Activated CD4-positive, alpha-beta T cell treated with anti-CD3 and anti-CD28 coated beads for 36 hours (primary cell): ENCODE measurements at regions not wholly inside any gene's neighbourhood (a gene's known extent, or its start where the extent isn't known, plus 50 kb on each side); places are given as distances from the start of the nearest gene placed in this dataset.

ENCODE experiments used
- ATAC-seq: fragments of 200-7000 bp; cut with Tn5 transposase; one replicate; pipeline ENCODE4 v1.10.0; 2021; ENCODE audit warnings: mild to moderate bottlenecking, moderate library complexity
- CTCF ChIA-PET: fragments of 350-600 bp; sonication (Branson Sonifier 250); formaldehyde crosslinking; loops from one replicate; lab custom pipeline; 2021; ENCODE audit warnings: antibody characterized with exemption; lab: Charles Lee
- POLR2A ChIA-PET: fragments of 350-600 bp; sonication (Branson Sonifier 250); formaldehyde crosslinking; loops from one replicate; lab custom pipeline; 2021; ENCODE audit warnings: antibody characterized with exemption, inconsistent platforms; lab: Charles Lee
- DNase-seq: peaks from one replicate; pipeline ENCODE4 v3.0.0-alpha.2; 2020
- H3K27ac Mint-ChIP-seq: one replicate; pipeline ENCODE4 v1.8.0; 2021; ENCODE audit warnings: mixed read lengths
- H3K27me3 Mint-ChIP-seq: one replicate; pipeline ENCODE4 v1.8.0; 2021; ENCODE audit warnings: mixed read lengths
- H3K36me3 Mint-ChIP-seq: one replicate; pipeline ENCODE4 v1.8.0; 2021; ENCODE audit warnings: low read depth, mixed read lengths
- H3K4me1 Mint-ChIP-seq: one replicate; pipeline ENCODE4 v1.8.0; 2021; ENCODE audit warnings: mixed read lengths
- H3K4me3 Mint-ChIP-seq: one replicate; pipeline ENCODE4 v1.8.0; 2021; ENCODE audit warnings: mild to moderate bottlenecking, moderate library complexity, mixed read lengths
- H3K9me3 Mint-ChIP-seq: one replicate; pipeline ENCODE4 v1.8.0; 2021; ENCODE audit warnings: low read depth, mixed read lengths
- intact Hi-C, 2 experiments: fragments of 100-400 bp; cut with DNase I in 1 of 2; cut with micrococcal nuclease in 1 of 2; formaldehyde crosslinking; loops; one replicate each; pipeline versions ENCODE4 v1.14.2 to v1.15.1; 2022 to 2024; cut with DNase I, micrococcal nuclease

GRCh38 chr2:121969766-121970639 is 214.6 kb downstream of the TSN start:
- intact Hi-C loops: loop anchor here in 1 of 2 experiments (5.0 kb wide), 1 partner anchor 332 kb away; no protein-coding TSS in a partner anchor
- Mint-ChIP-seq H3K9me3 (no peaks in the 10 kb centered on the region), H3K4me1 (peaks cover 2% of the 10 kb centered on the region), H3K27me3 (peaks cover 4% of the 10 kb centered on the region), H3K4me3 (no peak overlapping the region), H3K27ac (no peak overlapping the region), H3K36me3 (no peaks in the 10 kb centered on the region)
- POLR2A ChIA-PET: interaction anchor here (0.7 kb wide), 1 partner anchor 401 kb away, joined by 3 read pairs; no protein-coding TSS in a partner anchor
- ATAC-seq: no peak
- CTCF ChIA-PET: interaction anchor here (0.6 to 0.7 kb wide), 2 partner anchors 124 to 167 kb away, joined by 3 to 4 read pairs; no protein-coding TSS in a partner anchor
- DNase-seq: no peak

GRCh38 chr2:121972203-121972602 is 216.8 kb downstream of the TSN start:
- Mint-ChIP-seq H3K9me3 (no peaks in the 10 kb centered on the region), H3K4me1 (peaks cover 9% of the 10 kb centered on the region), H3K4me3 (no peak overlapping the region), H3K36me3 (no peaks in the 10 kb centered on the region), H3K27ac (no peak overlapping the region), H3K27me3 (peaks cover 4% of the 10 kb centered on the region)
- DNase-seq (no peak), ATAC-seq (no peak)
- CTCF ChIA-PET: interaction anchor here (1.1 to 1.7 kb wide), 2 partner anchors 8 to 14 kb away, joined by 3 to 4 read pairs; no protein-coding TSS in a partner anchor
- POLR2A ChIA-PET: no interaction called here
- intact Hi-C loops: loop anchor here in 1 of 2 experiments (5.0 kb wide), 1 partner anchor 330 kb away; no protein-coding TSS in a partner anchor

- ChIA-PET CTCF (interaction anchor here (0.7 kb wide), 1 partner anchor 37 kb away, joined by 5 read pairs; no protein-coding TSS in a partner anchor), POLR2A (no interaction called here)
- Mint-ChIP-seq H3K36me3 (no peaks in the 10 kb centered on the region), H3K4me3 (peak overlapping the region; percentile 36), H3K9me3 (no peaks in the 10 kb centered on the region), H3K4me1 (peaks cover 9% of the 10 kb centered on the region), H3K27ac (no peak overlapping the region), H3K27me3 (peaks cover 4% of the 10 kb centered on the region)
- peak; percentile 58 for DNase-seq
- intact Hi-C loops: loop anchor here (1.0 to 5.0 kb wide), 3 partner anchors 327 to 476 kb away; no protein-coding TSS in a partner anchor
- peak; percentile 96 for ATAC-seq
These were observed 219.6 kb downstream of the TSN start for GRCh38 chr2:121974897-121975661.

GRCh38 chr2:121976926-121977325 is 221.5 kb downstream of the TSN start:
- Mint-ChIP-seq H3K4me3 (no peak overlapping the region), H3K4me1 (peaks cover 9% of the 10 kb centered on the region), H3K36me3 (no peaks in the 10 kb centered on the region), H3K27ac (no peak overlapping the region), H3K27me3 (no peaks in the 10 kb centered on the region), H3K9me3 (no peaks in the 10 kb centered on the region)
- POLR2A ChIA-PET: no interaction called here
- intact Hi-C loops: no loop called here
- DNase-seq: no peak
- CTCF ChIA-PET: interaction anchor here (0.6 to 0.7 kb wide), 3 partner anchors 19 to 1386 kb away, joined by 3 read pairs; no protein-coding TSS in a partner anchor
- ATAC-seq: no peak

GRCh38 chr2:121977326-121977725 is 221.9 kb downstream of the TSN start:
- H3K27me3 Mint-ChIP-seq: no peaks in the 10 kb centered on the region
- no peak for DNase-seq
- ChIA-PET POLR2A (no interaction called here), CTCF (interaction anchor here (0.6 to 0.7 kb wide), 2 partner anchors 261 to 1386 kb away, joined by 3 read pairs; no protein-coding TSS in a partner anchor)
- no peak overlapping the region for H3K4me3 Mint-ChIP-seq
- H3K27ac Mint-ChIP-seq: no peak overlapping the region
- intact Hi-C loops: no loop called here
- H3K4me1 Mint-ChIP-seq: peaks cover 9% of the 10 kb centered on the region
- H3K36me3 Mint-ChIP-seq: no peaks in the 10 kb centered on the region
- H3K9me3 Mint-ChIP-seq: no peaks in the 10 kb centered on the region
- ATAC-seq: no peak

- no peaks in the 10 kb centered on the region for H3K36me3 Mint-ChIP-seq
- H3K4me3 Mint-ChIP-seq: no peak overlapping the region
- DNase-seq (no peak), ATAC-seq (no peak)
- CTCF ChIA-PET: no interaction called here
- no peaks in the 10 kb centered on the region for H3K27me3 Mint-ChIP-seq
- no peaks in the 10 kb centered on the region for H3K9me3 Mint-ChIP-seq
- intact Hi-C loops: no loop called here
- POLR2A ChIA-PET: no interaction called here
- H3K27ac Mint-ChIP-seq: no peak overlapping the region
- no peaks in the 10 kb centered on the region for H3K4me1 Mint-ChIP-seq
These were observed 237.2 kb downstream of the TSN start for GRCh38 chr2:121992700-121993099.

- no peak for ATAC-seq
- Mint-ChIP-seq H3K27ac (no peak overlapping the region), H3K27me3 (no peaks in the 10 kb centered on the region), H3K36me3 (no peaks in the 10 kb centered on the region), H3K9me3 (no peaks in the 10 kb centered on the region), H3K4me3 (no peak overlapping the region), H3K4me1 (no peaks in the 10 kb centered on the region)
- DNase-seq: no peak
- POLR2A ChIA-PET: no interaction called here
- intact Hi-C loops: no loop called here
- CTCF ChIA-PET: no interaction called here
These were observed 238.2 kb downstream of the TSN start for GRCh38 chr2:121993682-121994081.

- DNase-seq: no peak
- ChIA-PET CTCF (interaction anchor here (0.7 kb wide), 1 partner anchor 184 kb away, joined by 3 read pairs; no protein-coding TSS in a partner anchor), POLR2A (no interaction called here)
- Mint-ChIP-seq H3K36me3 (no peaks in the 10 kb centered on the region), H3K27ac (no peak overlapping the region), H3K4me3 (no peak overlapping the region), H3K9me3 (no peaks in the 10 kb centered on the region), H3K27me3 (no peaks in the 10 kb centered on the region), H3K4me1 (no peaks in the 10 kb centered on the region)
- no peak for ATAC-seq
- intact Hi-C loops: no loop called here
These were observed 239.1 kb downstream of the TSN start for GRCh38 chr2:121994238-121995206.

GRCh38 chr2:121998751-121999150 is 243.3 kb downstream of the TSN start:
- intact Hi-C loops: no loop called here
- Mint-ChIP-seq H3K27ac (no peak overlapping the region), H3K4me1 (no peaks in the 10 kb centered on the region), H3K4me3 (no peak overlapping the region), H3K36me3 (no peaks in the 10 kb centered on the region), H3K27me3 (no peaks in the 10 kb centered on the region), H3K9me3 (no peaks in the 10 kb centered on the region)
- POLR2A ChIA-PET: no interaction called here
- CTCF ChIA-PET: interaction anchor here (0.7 kb wide), 1 partner anchor 431 kb away, joined by 3 read pairs; no protein-coding TSS in a partner anchor
- ATAC-seq: no peak
- no peak for DNase-seq

GRCh38 chr2:121999264-121999663 is 243.8 kb downstream of the TSN start:
- intact Hi-C loops: no loop called here
- POLR2A ChIA-PET: no interaction called here
- H3K9me3 Mint-ChIP-seq: no peaks in the 10 kb centered on the region
- H3K4me1 Mint-ChIP-seq: no peaks in the 10 kb centered on the region
- no peaks in the 10 kb centered on the region for H3K27me3 Mint-ChIP-seq
- ATAC-seq: no peak
- H3K27ac Mint-ChIP-seq: no peak overlapping the region
- DNase-seq: no peak
- no peaks in the 10 kb centered on the region for H3K36me3 Mint-ChIP-seq
- no peak overlapping the region for H3K4me3 Mint-ChIP-seq
- CTCF ChIA-PET: interaction anchor here (0.7 kb wide), 1 partner anchor 430 kb away, joined by 3 read pairs; no protein-coding TSS in a partner anchor
